ENCODE measurements at regions not wholly inside any gene's neighbourhood (a gene's known extent, or its start where the extent isn't known, plus 50 kb on each side); places are given as distances from the start of the nearest gene placed in this dataset.

- TF ChIP-seq CTCF (IDR thresholded peaks at IDR 0.05; ENCODE audit: borderline replicate concordance, extremely low read depth, low read length, poor library complexity, severe bottlenecking) (no peak), EZH2 (IDR thresholded peaks at IDR 0.05; ENCODE audit: borderline replicate concordance, low read depth, low read length, severe bottlenecking) (no peak)
Measured at GRCh38 chr18:76757925-76758324, 64.4 kb upstream of the ZNF236 start.

All from DND-41 (cell line).